Activated CD8-positive, alpha-beta T cell treated with anti-CD3 and anti-CD28 coated beads for 36 hours (primary cell): ENCODE measurements at regions not wholly inside any gene's neighbourhood (a gene's known extent, or its start where the extent isn't known, plus 50 kb on each side); places are given as distances from the start of the nearest gene placed in this dataset.
"Not testable (repeated sequence)": the region's sequence is repeated elsewhere in the genome, so short reads cannot be mapped to it uniquely, and the experiment has no call there.

Experiments
- ATAC-seq: fragments of 200-7000 bp; cut with Tn5 transposase; one replicate; pipeline ENCODE4 v1.10.0; 2021; ENCODE audit warnings: mild to moderate bottlenecking, moderate library complexity
- CTCF ChIA-PET: fragments of 350-600 bp; sonication (Branson Sonifier 250); formaldehyde crosslinking; loops from one replicate; lab custom pipeline; 2021; ENCODE audit warnings: antibody characterized with exemption; lab: Charles Lee
- POLR2A ChIA-PET: fragments of 350-600 bp; sonication (Branson Sonifier 250); formaldehyde crosslinking; loops from one replicate; lab custom pipeline; 2021; ENCODE audit warnings: antibody characterized with exemption; lab: Charles Lee
- DNase-seq: peaks from one replicate; pipeline ENCODE4 v3.0.0-alpha.2; 2020
- H3K27ac Mint-ChIP-seq: one replicate; pipeline ENCODE4 v1.8.0; 2021; ENCODE audit warnings: mild to moderate bottlenecking, mixed read lengths
- H3K27me3 Mint-ChIP-seq: one replicate; pipeline ENCODE4 v1.8.0; 2021; ENCODE audit warnings: mixed read lengths
- H3K36me3 Mint-ChIP-seq: one replicate; pipeline ENCODE4 v1.8.0; 2021; ENCODE audit warnings: low read depth, mixed read lengths
- H3K4me1 Mint-ChIP-seq: one replicate; pipeline ENCODE4 v1.8.0; 2021; ENCODE audit warnings: low read depth, mixed read lengths
- H3K4me3 Mint-ChIP-seq: one replicate; pipeline ENCODE4 v1.8.0; 2021; ENCODE audit warnings: mild to moderate bottlenecking, moderate library complexity, mixed read lengths
- H3K9me3 Mint-ChIP-seq: one replicate; pipeline ENCODE4 v1.8.0; 2021; ENCODE audit warnings: mixed read lengths
- CTCF ChIP-seq: fragments of 200-600 bp; IDR thresholded peaks from one replicate; pipeline ENCODE4 v1.8.0; 2022; ENCODE audit warnings: antibody characterized with exemption, mild to moderate bottlenecking
- intact Hi-C: fragments of 100-400 bp; cut with micrococcal nuclease; formaldehyde crosslinking; loops from one replicate; pipeline ENCODE4 v1.10.0; 2022

GRCh38 chr3:8027954-8028353, 473.7 kb upstream of the LMCD1 start:
- Mint-ChIP-seq H3K4me3 (no peak overlapping the region), H3K36me3 (no peaks in the 10 kb centered on the region), H3K27ac (no peak overlapping the region), H3K4me1 (no peaks in the 10 kb centered on the region), H3K27me3 (no peaks in the 10 kb centered on the region), H3K9me3 (peaks cover 4% of the 10 kb centered on the region)
- ChIA-PET CTCF (no interaction called here), POLR2A (no interaction called here)
- no peak for ATAC-seq
- intact Hi-C loops = no loop called here
- TF ChIP-seq CTCF = no peak
- no peak for DNase-seq

GRCh38 chr3:8050283-8050682, 451.3 kb upstream of the LMCD1 start:
- POLR2A ChIA-PET = no interaction called here

GRCh38 chr3:8052659-8053058, 449.0 kb upstream of the LMCD1 start:
- no peak for ATAC-seq
- no peaks in the 10 kb centered on the region for H3K9me3 Mint-ChIP-seq
- intact Hi-C loops = no loop called here
- POLR2A ChIA-PET = no interaction called here
- no peaks in the 10 kb centered on the region for H3K36me3 Mint-ChIP-seq
- CTCF ChIA-PET = no interaction called here
- no peaks in the 10 kb centered on the region for H3K4me1 Mint-ChIP-seq
- no peak for TF ChIP-seq CTCF
- no peak overlapping the region for H3K4me3 Mint-ChIP-seq
- H3K27me3 Mint-ChIP-seq = no peaks in the 10 kb centered on the region
- no peak overlapping the region for H3K27ac Mint-ChIP-seq
- DNase-seq = no peak

More at GRCh38 chr3:8050283-8050682, 451.3 kb upstream of the LMCD1 start:
- no peak for TF ChIP-seq CTCF
- Mint-ChIP-seq H3K4me3 (no peak overlapping the region), H3K4me1 (no peaks in the 10 kb centered on the region), H3K27me3 (no peaks in the 10 kb centered on the region), H3K27ac (no peak overlapping the region), H3K9me3 (no peaks in the 10 kb centered on the region), H3K36me3 (no peaks in the 10 kb centered on the region)
- intact Hi-C loops = no loop called here
- CTCF ChIA-PET = no interaction called here
- no peak for ATAC-seq
- DNase-seq = no peak

GRCh38 chr3:8068135-8068534, 433.5 kb upstream of the LMCD1 start:
- ATAC-seq, DNase-seq, intact Hi-C loops, CTCF ChIA-PET, H3K4me3 Mint-ChIP-seq, H3K27me3 Mint-ChIP-seq, POLR2A ChIA-PET, H3K9me3 Mint-ChIP-seq, H3K27ac Mint-ChIP-seq, H3K4me1 Mint-ChIP-seq, H3K36me3 Mint-ChIP-seq: not testable (repeated sequence)

- no peak for ATAC-seq
Observed at GRCh38 chr3:8069471-8069870, 432.2 kb upstream of the LMCD1 start.

More at GRCh38 chr3:8069471-8069870, 432.2 kb upstream of the LMCD1 start:
- ChIA-PET CTCF (no interaction called here), POLR2A (no interaction called here)
- TF ChIP-seq CTCF = no peak
- no peak for DNase-seq
- peaks cover 1% of the 10 kb centered on the region for H3K27me3 Mint-ChIP-seq
- H3K27ac Mint-ChIP-seq = no peak overlapping the region
- intact Hi-C loops = no loop called here
- no peaks in the 10 kb centered on the region for H3K36me3 Mint-ChIP-seq
- no peak overlapping the region for H3K4me3 Mint-ChIP-seq
- H3K4me1 Mint-ChIP-seq = no peaks in the 10 kb centered on the region
- no peaks in the 10 kb centered on the region for H3K9me3 Mint-ChIP-seq
